ENCODE measurements at regions not wholly inside any gene's neighbourhood (a gene's known extent, or its start where the extent isn't known, plus 50 kb on each side); places are given as distances from the start of the nearest gene placed in this dataset.

DNA sequence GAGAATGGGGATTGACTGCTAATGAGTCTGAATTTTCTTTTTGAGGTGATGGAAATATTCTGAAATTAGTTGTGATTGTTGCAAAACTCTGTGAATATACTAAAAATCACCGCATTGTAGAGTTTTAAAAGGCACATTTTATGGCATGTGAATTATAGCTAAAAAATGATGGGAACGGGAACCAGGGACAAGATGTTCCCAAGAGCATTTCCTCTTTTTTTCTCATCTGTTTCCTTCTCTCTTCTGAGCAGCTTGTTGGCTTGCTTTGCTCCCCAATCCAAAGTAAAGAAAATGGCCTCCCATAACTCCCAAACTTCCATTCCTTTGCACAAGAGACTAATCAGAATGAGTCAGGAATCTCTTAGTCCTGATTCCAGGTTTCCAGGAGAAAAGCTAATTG, 459.2 kb downstream of the TSHZ3 start:
- H3K4me1 ChIP-seq (ENCODE audit: control insufficient read depth, extremely low read depth, insufficient read depth, low read length) = no peaks in the 10 kb centered on the region

DNA sequence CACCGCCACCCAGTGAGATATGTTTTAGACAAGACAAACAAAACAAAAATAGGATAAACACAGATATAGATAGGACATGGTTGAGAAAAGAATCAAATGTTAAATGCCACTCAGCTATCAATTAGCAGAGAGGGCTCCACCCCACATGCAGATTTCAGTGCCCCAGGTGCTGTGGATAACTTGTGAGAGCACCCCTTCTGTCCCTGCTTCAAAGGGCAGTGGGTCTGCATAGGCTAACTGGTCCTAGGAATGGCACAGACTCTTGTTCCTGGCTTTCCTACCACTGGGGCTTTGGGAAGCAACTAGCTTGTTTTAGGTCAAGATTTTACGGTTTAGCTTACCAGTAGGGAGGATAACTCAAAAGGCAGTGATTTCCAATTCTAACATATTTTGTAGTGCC, 460.3 kb downstream of the TSHZ3 start:
- no peaks in the 10 kb centered on the region for H3K27me3 ChIP-seq (ENCODE audit: control insufficient read depth, insufficient read depth, low read length)
- no peaks in the 10 kb centered on the region for H4K20me1 ChIP-seq (ENCODE audit: control insufficient read depth, extremely low read depth, insufficient read depth, low read length)
- no peak for DNase-seq (ENCODE audit: low read depth in 2 of 2)
- no peaks in the 10 kb centered on the region for H3K9me3 ChIP-seq (ENCODE audit: control insufficient read depth, insufficient read depth, low read depth, low read length)
- no peak overlapping the region for H3K4me2 ChIP-seq (ENCODE audit: extremely low read depth, insufficient read depth, low read length)
- H3K36me3 ChIP-seq (ENCODE audit: control insufficient read depth, insufficient read depth, low read length) = no peaks in the 10 kb centered on the region
- H2AFZ ChIP-seq (ENCODE audit: low read length) = no peak overlapping the region
- no peaks in the 10 kb centered on the region for H3K4me1 ChIP-seq (ENCODE audit: control insufficient read depth, extremely low read depth, insufficient read depth, low read length)
- H3K79me2 ChIP-seq (ENCODE audit: control insufficient read depth, insufficient read depth, low read length) = no peaks in the 10 kb centered on the region
- H3K9ac ChIP-seq (ENCODE audit: insufficient read depth, low read length) = no peak overlapping the region
- TF ChIP-seq EZH2 (IDR thresholded peaks at IDR 0.05; ENCODE audit: low read length, missing control alignments) = no peak
- TF ChIP-seq, protein P1, sequence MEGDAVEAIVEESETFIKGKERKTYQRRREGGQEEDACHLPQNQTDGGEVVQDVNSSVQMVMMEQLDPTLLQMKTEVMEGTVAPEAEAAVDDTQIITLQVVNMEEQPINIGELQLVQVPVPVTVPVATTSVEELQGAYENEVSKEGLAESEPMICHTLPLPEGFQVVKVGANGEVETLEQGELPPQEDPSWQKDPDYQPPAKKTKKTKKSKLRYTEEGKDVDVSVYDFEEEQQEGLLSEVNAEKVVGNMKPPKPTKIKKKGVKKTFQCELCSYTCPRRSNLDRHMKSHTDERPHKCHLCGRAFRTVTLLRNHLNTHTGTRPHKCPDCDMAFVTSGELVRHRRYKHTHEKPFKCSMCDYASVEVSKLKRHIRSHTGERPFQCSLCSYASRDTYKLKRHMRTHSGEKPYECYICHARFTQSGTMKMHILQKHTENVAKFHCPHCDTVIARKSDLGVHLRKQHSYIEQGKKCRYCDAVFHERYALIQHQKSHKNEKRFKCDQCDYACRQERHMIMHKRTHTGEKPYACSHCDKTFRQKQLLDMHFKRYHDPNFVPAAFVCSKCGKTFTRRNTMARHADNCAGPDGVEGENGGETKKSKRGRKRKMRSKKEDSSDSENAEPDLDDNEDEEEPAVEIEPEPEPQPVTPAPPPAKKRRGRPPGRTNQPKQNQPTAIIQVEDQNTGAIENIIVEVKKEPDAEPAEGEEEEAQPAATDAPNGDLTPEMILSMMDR (conservative IDR thresholded peaks at IDR 0.05 in 1 of 2, IDR thresholded peaks at IDR 0.05 in 1 of 2; ENCODE audit: low read depth in 1 of 2, low read length in 2 of 2) = no peak
- H3K4me3 ChIP-seq (replicated peaks in 1 of 4; ENCODE audit: control extremely low read depth in 1 of 4, insufficient read depth in 1 of 4, low read depth in 3 of 4, low read length in 4 of 4) = no peak overlapping the region
- H3K27ac ChIP-seq (ENCODE audit: insufficient read depth, low read length) = no peak overlapping the region

More for the DNA sequence above, 459.2 kb downstream of the TSHZ3 start:
- H3K27ac ChIP-seq (ENCODE audit: insufficient read depth, low read length) = no peak overlapping the region
- H3K4me2 ChIP-seq (ENCODE audit: extremely low read depth, insufficient read depth, low read length) = no peak overlapping the region
- no peaks in the 10 kb centered on the region for H3K9me3 ChIP-seq (ENCODE audit: control insufficient read depth, insufficient read depth, low read depth, low read length)
- no peak overlapping the region for H3K4me3 ChIP-seq (replicated peaks in 1 of 4; ENCODE audit: control extremely low read depth in 1 of 4, insufficient read depth in 1 of 4, low read depth in 3 of 4, low read length in 4 of 4)
- no peaks in the 10 kb centered on the region for H3K36me3 ChIP-seq (ENCODE audit: control insufficient read depth, insufficient read depth, low read length)
- no peaks in the 10 kb centered on the region for H3K27me3 ChIP-seq (ENCODE audit: control insufficient read depth, insufficient read depth, low read length)
- H2AFZ ChIP-seq (ENCODE audit: low read length) = no peak overlapping the region
- DNase-seq (ENCODE audit: low read depth in 2 of 2) = no peak
- no peaks in the 10 kb centered on the region for H3K79me2 ChIP-seq (ENCODE audit: control insufficient read depth, insufficient read depth, low read length)
- no peaks in the 10 kb centered on the region for H4K20me1 ChIP-seq (ENCODE audit: control insufficient read depth, extremely low read depth, insufficient read depth, low read length)
- TF ChIP-seq EZH2 (IDR thresholded peaks at IDR 0.05; ENCODE audit: low read length, missing control alignments) = no peak
- TF ChIP-seq, protein P1 (conservative IDR thresholded peaks at IDR 0.05 in 1 of 2, IDR thresholded peaks at IDR 0.05 in 1 of 2; ENCODE audit: low read depth in 1 of 2, low read length in 2 of 2) = no peak
- no peak overlapping the region for H3K9ac ChIP-seq (ENCODE audit: insufficient read depth, low read length)

DNA sequence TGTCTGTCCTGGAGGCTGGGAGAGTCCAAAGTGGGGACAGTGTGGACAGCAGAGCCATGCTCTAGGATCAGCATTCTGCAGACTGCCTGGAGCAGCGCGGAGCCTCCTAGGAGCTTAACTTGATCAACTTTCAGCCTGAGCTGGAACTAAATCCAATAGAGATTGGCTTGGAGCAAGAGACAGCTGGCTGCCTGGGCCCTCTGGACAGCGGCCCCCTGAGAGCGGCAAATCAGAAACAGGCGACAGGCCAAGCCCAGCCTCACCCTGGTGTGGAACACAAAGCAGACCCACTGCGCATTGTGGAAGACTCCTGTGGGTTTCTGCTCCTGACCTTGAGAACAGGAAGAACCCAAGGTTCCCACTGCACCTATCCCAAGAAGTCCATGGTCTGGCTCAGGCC, 462.2 kb downstream of the TSHZ3 start:
- Histone ChIP-seq H3K36me3 (ENCODE audit: control insufficient read depth, insufficient read depth, low read length) (no peaks in the 10 kb centered on the region), H3K79me2 (ENCODE audit: control insufficient read depth, insufficient read depth, low read length) (no peaks in the 10 kb centered on the region), H3K9ac (ENCODE audit: insufficient read depth, low read length) (no peak overlapping the region), H3K9me3 (ENCODE audit: control insufficient read depth, insufficient read depth, low read depth, low read length) (no peaks in the 10 kb centered on the region), H3K27me3 (ENCODE audit: control insufficient read depth, insufficient read depth, low read length) (no peaks in the 10 kb centered on the region), H4K20me1 (ENCODE audit: control insufficient read depth, extremely low read depth, insufficient read depth, low read length) (no peaks in the 10 kb centered on the region), H3K27ac (ENCODE audit: insufficient read depth, low read length) (no peak overlapping the region), H3K4me1 (ENCODE audit: control insufficient read depth, extremely low read depth, insufficient read depth, low read length) (no peaks in the 10 kb centered on the region), H3K4me3 (replicated peaks in 1 of 4; ENCODE audit: control extremely low read depth in 1 of 4, insufficient read depth in 1 of 4, low read depth in 3 of 4, low read length in 4 of 4) (no peak overlapping the region), H3K4me2 (ENCODE audit: extremely low read depth, insufficient read depth, low read length) (no peak overlapping the region), H2AFZ (ENCODE audit: low read length) (no peak overlapping the region)
- TF ChIP-seq, protein P1 (conservative IDR thresholded peaks at IDR 0.05 in 1 of 2, IDR thresholded peaks at IDR 0.05 in 1 of 2; ENCODE audit: low read depth in 1 of 2, low read length in 2 of 2) = no peak
- TF ChIP-seq EZH2 (IDR thresholded peaks at IDR 0.05; ENCODE audit: low read length, missing control alignments) = no peak
- no peak for DNase-seq (ENCODE audit: low read depth in 2 of 2)

All from fibroblast of lung (primary cell).